ENCODE measurements at regions not wholly inside any gene's neighbourhood (a gene's known extent, or its start where the extent isn't known, plus 50 kb on each side); places are given as distances from the start of the nearest gene placed in this dataset.

- TF ChIP-seq CTCF (IDR thresholded peaks at IDR 0.05; ENCODE audit: insufficient read depth, low read length, poor library complexity, severe bottlenecking): no peak
- Histone ChIP-seq H3K27me3 (ENCODE audit: control insufficient read depth, insufficient read depth, low read length) (no peaks in the 10 kb centered on the region), H3K4me3 (ENCODE audit: low read depth, low read length) (no peak overlapping the region), H3K36me3 (ENCODE audit: control insufficient read depth, insufficient read depth, low read length) (no peaks in the 10 kb centered on the region)
- no peak for DNase-seq (ENCODE audit: low read depth)
Observed at GRCh38 chr5:135231289-135231688, 167.7 kb downstream of the MACROH2A1 start.

- DNase-seq (ENCODE audit: low read depth): no peak
- TF ChIP-seq CTCF (IDR thresholded peaks at IDR 0.05; ENCODE audit: insufficient read depth, low read length, poor library complexity, severe bottlenecking): no peak
- Histone ChIP-seq H3K4me3 (ENCODE audit: low read depth, low read length) (no peak overlapping the region), H3K27me3 (ENCODE audit: control insufficient read depth, insufficient read depth, low read length) (no peaks in the 10 kb centered on the region), H3K36me3 (ENCODE audit: control insufficient read depth, insufficient read depth, low read length) (no peaks in the 10 kb centered on the region)
Observed at GRCh38 chr5:135230251-135230925, 168.6 kb downstream of the MACROH2A1 start.

GRCh38 chr5:135229679-135230132 is 169.3 kb downstream of the MACROH2A1 start:
- no peak for DNase-seq (ENCODE audit: low read depth)

GRCh38 chr5:135229122-135229521 is 169.9 kb downstream of the MACROH2A1 start:
- no peak for TF ChIP-seq CTCF (IDR thresholded peaks at IDR 0.05; ENCODE audit: insufficient read depth, low read length, poor library complexity, severe bottlenecking)
- H3K27me3 ChIP-seq (ENCODE audit: control insufficient read depth, insufficient read depth, low read length): peaks cover 4% of the 10 kb centered on the region

More at GRCh38 chr5:135229679-135230132, 169.3 kb downstream of the MACROH2A1 start:
- TF ChIP-seq CTCF (IDR thresholded peaks at IDR 0.05; ENCODE audit: insufficient read depth, low read length, poor library complexity, severe bottlenecking): no peak
- Histone ChIP-seq H3K36me3 (ENCODE audit: control insufficient read depth, insufficient read depth, low read length) (no peaks in the 10 kb centered on the region), H3K4me3 (ENCODE audit: low read depth, low read length) (no peak overlapping the region), H3K27me3 (ENCODE audit: control insufficient read depth, insufficient read depth, low read length) (peaks cover 2% of the 10 kb centered on the region)

GRCh38 chr5:135228222-135228621 is 170.8 kb downstream of the MACROH2A1 start:
- TF ChIP-seq CTCF (IDR thresholded peaks at IDR 0.05; ENCODE audit: insufficient read depth, low read length, poor library complexity, severe bottlenecking): no peak
- DNase-seq (ENCODE audit: low read depth): no peak
- H3K36me3 ChIP-seq (ENCODE audit: control insufficient read depth, insufficient read depth, low read length): no peaks in the 10 kb centered on the region
- no peak overlapping the region for H3K4me3 ChIP-seq (ENCODE audit: low read depth, low read length)
- H3K27me3 ChIP-seq (ENCODE audit: control insufficient read depth, insufficient read depth, low read length): peaks cover 4% of the 10 kb centered on the region

More at GRCh38 chr5:135229122-135229521, 169.9 kb downstream of the MACROH2A1 start:
- H3K4me3 ChIP-seq (ENCODE audit: low read depth, low read length): no peak overlapping the region
- no peaks in the 10 kb centered on the region for H3K36me3 ChIP-seq (ENCODE audit: control insufficient read depth, insufficient read depth, low read length)
- DNase-seq (ENCODE audit: low read depth): no peak
